ENCODE measurements at regions not wholly inside any gene's neighbourhood (a gene's known extent, or its start where the extent isn't known, plus 50 kb on each side); places are given as distances from the start of the nearest gene placed in this dataset.

DNA sequence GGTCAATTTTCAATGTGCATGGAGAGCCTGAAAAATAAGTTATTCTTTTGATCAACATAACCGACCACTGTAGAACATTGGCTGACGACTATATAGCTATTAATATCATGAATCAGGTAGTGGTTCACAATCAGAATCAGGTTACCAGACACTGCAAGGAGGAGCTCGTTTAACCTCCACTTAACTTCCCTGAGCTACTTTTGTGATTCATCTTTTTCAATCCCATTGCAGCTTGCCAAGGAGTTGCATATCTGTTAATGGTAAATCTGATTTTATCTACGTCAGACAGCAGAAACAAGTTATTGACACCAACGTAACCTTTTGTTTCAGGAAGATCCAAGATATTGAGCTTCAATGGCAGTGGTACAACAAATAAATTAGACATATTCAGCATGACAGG, 2263.8 kb upstream of the ACO1 start:
- no peak for TF ChIP-seq CTCF (IDR thresholded peaks at IDR 0.05 in 2 of 3, conservative IDR thresholded peaks at IDR 0.05 in 1 of 3; ENCODE audit: borderline replicate concordance in 1 of 3, insufficient read depth in 1 of 3, low read depth in 2 of 3, low read length in 2 of 3)
- TF ChIP-seq POLR2A (IDR thresholded peaks at IDR 0.05; ENCODE audit: borderline replicate concordance, extremely low read depth, insufficient read depth, insufficient read length), result no peak
- no peak for TF ChIP-seq CBX3 (IDR thresholded peaks at IDR 0.05; ENCODE audit: low read depth)
